Stimulated activated CD4-positive, alpha-beta T cell treated with anti-CD3 and anti-CD28 coated beads, TNF-alpha, amount 100 ng/mL, for 1 hour (primary cell): ENCODE measurements at regions not wholly inside any gene's neighbourhood (a gene's known extent, or its start where the extent isn't known, plus 50 kb on each side); places are given as distances from the start of the nearest gene placed in this dataset.

ENCODE experiments used
- DNase-seq, 3 donors: peaks; one replicate each; pipeline ENCODE4 v3.0.0-alpha.2; 2020; ENCODE audit warnings: low read depth in 3 of 3, low spot score in 1 of 3

DNA sequence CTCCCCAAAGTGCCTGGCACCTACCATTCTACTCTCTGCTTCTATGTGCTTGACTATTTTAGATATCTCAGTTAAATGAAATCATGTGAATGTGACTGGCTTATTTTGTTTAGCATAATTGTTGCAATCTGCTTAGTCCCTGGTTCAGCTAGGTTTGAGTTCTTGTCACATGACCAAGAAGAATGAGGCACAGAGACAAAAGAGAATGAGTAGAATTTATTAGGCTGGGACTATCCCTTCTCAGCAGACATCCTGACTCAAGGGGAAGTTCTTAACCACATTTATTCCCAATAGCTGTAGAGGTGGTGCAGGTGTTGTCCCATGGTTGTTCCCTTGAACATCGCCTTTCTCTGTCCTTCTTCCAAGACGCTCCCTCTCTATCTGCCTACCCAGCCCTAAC is 1485.7 kb downstream of the KCNT2 start:
- no peak for DNase-seq

DNA sequence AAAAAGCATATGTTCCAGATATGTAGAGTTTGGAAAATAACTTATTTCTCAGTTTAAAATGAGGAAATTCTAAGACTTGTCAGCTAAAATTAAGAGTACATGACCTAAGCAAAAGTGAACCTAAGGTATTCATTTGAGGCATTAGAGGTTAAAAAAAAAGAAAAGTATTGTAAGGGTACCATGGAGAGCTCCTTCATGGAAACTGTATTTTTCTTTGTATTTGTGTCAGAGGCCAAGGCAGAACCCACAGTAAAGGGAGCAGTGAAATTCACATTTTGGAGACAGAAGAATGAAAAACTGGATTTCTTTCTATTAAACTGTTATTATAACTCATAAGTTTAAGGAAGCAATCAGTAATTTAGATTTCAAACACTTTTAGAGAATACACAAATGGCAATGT is 1494.8 kb downstream of the KCNT2 start:
- no peak for DNase-seq

GRCh38 chr1:195105773-195106172 is 1502.5 kb downstream of the KCNT2 start:
- DNase-seq: no peak

GRCh38 chr1:195105281-195105680 is 1503.0 kb downstream of the KCNT2 start:
- DNase-seq: no peak

GRCh38 chr1:195097316-195097715 is 1510.9 kb downstream of the KCNT2 start:
- DNase-seq: no peak

DNA sequence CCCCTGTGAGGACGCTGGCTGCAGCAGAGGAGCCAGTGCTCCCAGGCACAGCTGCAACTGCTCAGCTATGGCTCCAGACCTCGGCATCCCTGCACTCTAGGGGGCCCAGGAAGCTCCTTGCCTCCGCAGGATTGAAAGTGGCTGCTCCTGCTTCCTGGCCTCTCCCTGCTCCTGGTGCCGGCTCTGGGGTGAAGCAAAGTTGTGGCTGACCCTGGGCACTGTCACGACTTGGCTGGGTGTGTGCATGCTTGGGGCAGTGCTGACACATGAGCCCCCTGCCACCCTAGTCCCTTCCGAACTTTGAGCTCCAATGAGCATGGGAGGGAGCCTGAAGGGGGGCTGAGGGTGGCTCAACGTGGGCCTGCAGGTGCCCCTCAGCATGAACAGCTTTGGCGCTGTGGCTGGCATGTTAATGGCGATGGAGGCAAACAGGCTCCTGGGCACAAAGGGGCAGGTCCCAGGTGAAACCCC is 1512.2 kb downstream of the KCNT2 start:
- DNase-seq: no peak

GRCh38 chr1:195085196-195085595 is 1523.0 kb downstream of the KCNT2 start:
- no peak for DNase-seq

- DNase-seq: no peak
Observed at GRCh38 chr1:195082183-195082582, 1526.1 kb downstream of the KCNT2 start.

- no peak for DNase-seq
Observed at GRCh38 chr1:195076682-195077081, 1531.6 kb downstream of the KCNT2 start.

DNA sequence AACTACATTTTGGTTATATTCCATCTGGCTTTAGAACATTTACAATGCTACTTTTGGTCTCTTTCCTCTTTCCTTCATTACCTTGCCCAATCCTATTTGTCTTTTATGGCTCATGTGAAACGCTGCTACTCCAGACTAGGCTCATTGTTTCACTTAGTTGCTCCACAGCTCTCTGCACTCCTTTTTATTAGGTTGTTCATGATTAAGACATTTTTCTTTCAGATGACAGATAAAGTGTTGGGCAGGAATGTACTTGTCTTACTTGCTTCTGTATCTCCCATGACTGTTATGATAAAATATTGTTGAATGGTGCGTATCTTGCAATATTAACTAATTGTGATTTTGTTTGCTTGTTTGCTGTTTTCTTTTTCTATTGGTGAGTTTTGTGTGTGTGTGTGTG is 1532.3 kb downstream of the KCNT2 start:
- DNase-seq: no peak

DNA sequence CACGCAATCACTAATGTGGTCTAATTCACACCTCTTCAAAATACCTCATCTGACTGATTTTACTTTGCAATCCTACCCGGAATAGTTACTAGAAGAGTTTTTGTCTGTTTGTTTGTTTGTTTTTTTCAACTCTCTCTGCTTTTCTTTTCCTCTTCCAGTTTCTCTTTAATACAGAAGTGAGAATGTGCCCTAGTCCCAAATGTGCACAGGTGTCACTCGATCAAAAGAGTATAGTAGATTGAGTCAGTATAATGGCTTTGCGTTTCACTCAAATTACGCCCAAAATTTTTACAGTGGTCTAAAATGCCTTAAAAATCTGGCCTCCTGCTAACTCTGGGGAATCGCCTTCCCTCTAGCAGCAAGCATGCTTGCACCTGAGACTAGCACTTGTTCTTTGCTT is 1536.8 kb downstream of the KCNT2 start:
- no peak for DNase-seq

DNA sequence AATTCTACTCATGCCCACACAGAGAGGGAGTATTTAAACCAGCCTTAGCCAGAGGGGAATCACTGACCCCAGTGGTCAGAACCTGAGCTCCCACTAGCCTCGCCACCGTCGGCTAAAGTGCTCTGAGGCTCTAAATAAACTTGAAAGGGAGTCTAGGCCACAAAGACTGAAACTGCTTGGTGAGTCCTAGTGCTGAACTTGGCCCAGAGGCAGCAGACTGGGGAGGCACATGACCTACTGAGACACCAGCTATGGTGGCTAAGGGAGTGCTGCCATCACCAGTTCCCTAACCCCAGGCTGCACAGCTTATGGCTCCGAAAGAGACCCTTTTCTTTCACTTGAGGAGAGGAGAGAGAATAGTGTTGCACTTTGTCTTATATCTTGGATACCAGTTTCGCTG is 1542.8 kb downstream of the KCNT2 start:
- DNase-seq: no peak

- no peak for DNase-seq
Observed at GRCh38 chr1:195064358-195064757, 1543.9 kb downstream of the KCNT2 start.

DNA sequence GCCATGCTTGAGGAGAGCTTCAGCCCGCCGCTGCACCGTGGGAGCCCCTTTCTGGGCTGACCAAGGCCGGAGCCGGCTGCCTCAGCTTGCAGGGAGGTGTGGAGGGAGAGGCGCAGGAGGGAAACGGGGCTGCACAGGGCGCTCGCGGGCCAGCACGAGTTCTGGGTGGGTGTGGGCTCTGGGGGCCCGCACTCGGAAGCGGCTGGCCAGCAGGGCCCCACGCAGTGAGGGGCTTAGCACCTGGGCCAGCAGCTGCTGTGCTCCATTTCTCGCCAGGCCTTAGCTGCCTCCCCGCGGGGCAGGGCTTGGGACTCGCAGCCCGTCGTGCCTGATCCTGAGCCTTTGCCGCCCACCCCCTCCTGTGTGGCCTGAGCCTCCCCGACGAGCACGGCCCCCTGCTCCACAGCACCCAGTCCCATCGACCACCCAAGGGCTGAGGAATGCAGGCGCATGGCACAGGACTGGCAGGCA is 1554.0 kb downstream of the KCNT2 start:
- no peak for DNase-seq

DNA sequence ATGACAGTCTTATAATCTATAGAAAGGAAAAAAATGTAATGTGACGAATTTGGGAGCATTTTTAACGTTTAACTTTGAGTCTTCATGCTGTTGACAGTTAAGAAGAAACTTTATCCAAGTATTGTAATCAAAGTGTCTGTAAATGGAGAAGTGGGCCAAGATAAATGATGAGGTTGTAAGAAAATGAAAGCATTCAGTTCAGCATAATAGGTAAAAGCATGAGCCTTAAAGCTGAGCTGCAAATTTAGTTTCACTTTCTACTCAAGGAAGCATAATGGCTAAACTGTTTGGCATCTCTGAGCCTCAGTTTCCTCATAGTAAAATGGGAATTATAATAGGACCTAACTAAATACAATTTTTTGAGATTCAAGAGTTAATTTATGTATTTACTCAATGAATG is 1554.8 kb downstream of the KCNT2 start:
- no peak for DNase-seq

GRCh38 chr1:195047772-195048171 is 1560.5 kb downstream of the KCNT2 start:
- DNase-seq: no peak

GRCh38 chr1:195045072-195045471 is 1563.2 kb downstream of the KCNT2 start:
- no peak for DNase-seq

DNA sequence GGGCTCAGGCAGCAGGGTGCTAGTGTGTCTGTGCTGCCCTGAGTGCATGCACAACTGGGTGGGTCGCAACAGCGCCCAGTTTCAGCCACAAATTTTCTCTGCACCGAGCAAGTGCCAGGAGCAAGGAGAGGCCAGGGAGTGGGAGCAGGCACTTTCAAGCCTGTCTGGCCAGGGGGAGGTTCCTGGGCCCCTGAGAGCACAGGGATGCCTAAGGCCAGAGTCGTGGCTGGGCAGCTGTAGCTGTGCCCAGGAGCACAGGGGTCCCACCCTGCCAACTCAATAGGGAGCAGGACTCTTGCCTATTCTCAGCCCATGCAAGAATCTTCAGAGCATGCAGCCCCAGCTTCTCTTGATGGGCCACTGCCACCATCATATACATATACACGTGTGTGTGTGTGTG is 1577.4 kb downstream of the KCNT2 start:
- DNase-seq: no peak

DNA sequence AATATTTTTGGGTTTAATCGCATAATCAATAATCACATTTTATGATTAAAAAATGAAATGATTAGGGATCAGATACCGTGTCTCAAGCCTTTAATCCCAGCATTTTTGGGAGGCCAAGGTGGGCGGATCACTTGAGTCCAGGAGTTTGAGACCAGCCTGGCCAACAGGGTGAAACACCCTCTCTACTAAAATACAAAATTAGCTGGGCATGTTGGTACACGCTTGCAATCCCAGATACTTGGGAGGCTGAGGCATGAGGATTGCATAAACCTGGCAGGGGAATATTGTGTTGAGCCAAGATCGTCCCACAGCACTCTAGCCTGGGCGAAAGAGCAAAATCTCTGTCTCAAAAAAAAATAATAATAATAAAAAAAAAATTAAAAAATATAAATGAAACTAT is 1581.4 kb downstream of the KCNT2 start:
- no peak for DNase-seq

DNA sequence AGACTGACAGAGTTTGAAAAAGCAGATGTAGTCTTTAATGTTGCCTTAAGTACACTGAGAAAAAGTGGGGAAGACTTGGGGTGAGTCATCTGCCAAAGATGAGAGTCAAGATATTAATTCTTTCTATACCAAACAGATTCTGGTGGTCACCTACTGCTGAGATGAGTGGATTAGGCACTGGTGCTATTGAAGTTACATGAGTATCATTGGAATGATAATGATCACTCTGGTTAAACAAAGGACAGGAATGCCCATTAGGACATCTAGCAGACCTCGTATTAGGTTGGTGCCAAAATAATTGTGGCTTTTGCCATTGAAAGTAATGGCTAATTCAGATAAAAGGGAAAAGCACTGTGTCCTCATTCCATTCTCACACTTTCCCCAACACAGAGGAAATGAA is 1588.9 kb downstream of the KCNT2 start:
- no peak for DNase-seq

GRCh38 chr1:195012995-195013394 is 1595.2 kb downstream of the KCNT2 start:
- no peak for DNase-seq

DNA sequence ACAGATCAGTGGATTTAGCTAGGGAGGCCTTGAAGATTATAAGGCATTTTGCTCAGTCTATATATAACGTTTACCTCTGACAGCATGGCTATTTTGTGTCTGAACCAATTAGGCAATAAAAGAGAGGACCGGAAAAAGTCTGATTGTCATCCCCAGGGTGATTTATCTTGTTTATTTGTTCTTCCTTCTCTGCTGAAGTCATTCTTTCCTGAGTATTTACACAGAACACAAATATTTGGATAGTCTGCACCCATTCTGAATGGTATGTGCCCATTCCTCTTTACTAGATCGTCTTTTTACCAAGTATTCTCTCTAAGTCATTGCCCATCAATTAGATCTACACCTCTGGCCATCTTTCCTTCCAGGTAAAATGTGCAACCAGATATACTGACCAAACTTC is 1602.9 kb downstream of the KCNT2 start:
- no peak for DNase-seq

DNA sequence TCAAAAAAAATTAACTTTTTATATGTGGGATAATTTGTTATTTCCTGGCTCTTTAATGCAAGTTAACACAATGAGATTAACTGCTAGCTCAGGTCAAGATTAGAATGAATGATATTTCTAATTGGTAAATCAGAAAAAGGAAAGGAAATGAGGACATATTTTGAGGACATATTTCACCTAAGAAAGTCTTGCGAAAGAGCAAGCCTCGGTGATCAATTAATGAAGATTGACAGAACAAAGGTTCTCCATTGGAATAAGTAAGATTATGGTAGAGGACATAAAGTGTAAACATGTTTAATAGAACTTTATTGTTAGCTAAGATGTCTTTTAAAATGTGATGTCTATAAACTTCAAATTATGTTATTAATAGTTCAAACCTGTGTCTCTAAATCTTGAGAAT is 1617.8 kb downstream of the KCNT2 start:
- no peak for DNase-seq

DNA sequence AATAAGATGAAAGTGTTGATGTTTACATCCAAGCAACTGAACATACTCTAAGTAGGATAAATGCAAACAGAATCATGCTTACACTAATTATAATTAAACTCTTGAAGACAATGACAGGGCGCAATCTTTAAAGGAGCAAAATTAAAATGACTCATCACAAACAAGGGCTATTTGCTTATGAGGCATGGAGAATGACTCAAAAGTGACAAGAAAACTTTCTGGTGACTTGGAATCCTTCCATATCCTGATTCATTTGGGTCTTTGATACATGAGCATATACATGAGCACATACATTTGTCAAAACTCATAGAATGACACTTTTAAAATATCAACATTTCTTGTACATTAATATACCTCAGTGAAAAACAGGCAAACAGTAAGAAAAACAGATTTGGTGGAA is 1632.3 kb downstream of the KCNT2 start:
- no peak for DNase-seq
